ENCODE measurements at regions not wholly inside any gene's neighbourhood (a gene's known extent, or its start where the extent isn't known, plus 50 kb on each side); places are given as distances from the start of the nearest gene placed in this dataset.
"Not testable (repeated sequence)": the region's sequence is repeated elsewhere in the genome, so short reads cannot be mapped to it uniquely, and the experiment has no call there.

- DNase-seq, result no peak
Observed at GRCh38 chr13:72571191-72571590, 156.2 kb downstream of the MZT1 start.

GRCh38 chr13:72570019-72570418, 157.4 kb downstream of the MZT1 start:
- DNase-seq, result no peak

- no peak for DNase-seq
Observed at GRCh38 chr13:72567566-72567965, 159.9 kb downstream of the MZT1 start.

GRCh38 chr13:72566526-72566925, 160.9 kb downstream of the MZT1 start:
- DNase-seq, result no peak

GRCh38 chr13:72565893-72566292, 161.5 kb downstream of the MZT1 start:
- no peak for DNase-seq

GRCh38 chr13:72562686-72563085, 164.7 kb downstream of the MZT1 start:
- DNase-seq, result no peak

- DNase-seq, result no peak
Observed at GRCh38 chr13:72561791-72562190, 165.6 kb downstream of the MZT1 start.

- DNase-seq, result no peak
Observed at GRCh38 chr13:72559716-72560115, 167.7 kb downstream of the MZT1 start.

GRCh38 chr13:72556945-72557344, 170.5 kb downstream of the MZT1 start:
- no peak for DNase-seq

- DNase-seq, result no peak
Observed at GRCh38 chr13:72555601-72556000, 171.8 kb downstream of the MZT1 start.

GRCh38 chr13:72552731-72553130, 174.7 kb downstream of the MZT1 start:
- DNase-seq, result no peak

GRCh38 chr13:72545895-72546294, 181.5 kb downstream of the MZT1 start:
- DNase-seq, result not testable (repeated sequence)

GRCh38 chr13:72545030-72545719, 182.3 kb downstream of the MZT1 start:
- DNase-seq, result no peak

GRCh38 chr13:72544042-72544441, 183.4 kb downstream of the MZT1 start:
- no peak for DNase-seq

- no peak for DNase-seq
Observed at GRCh38 chr13:72542241-72542640, 185.2 kb downstream of the MZT1 start.

GRCh38 chr13:72541674-72542073, 185.8 kb downstream of the MZT1 start:
- no peak for DNase-seq

- no peak for DNase-seq
Observed at GRCh38 chr13:72540881-72541280, 186.5 kb downstream of the MZT1 start.

GRCh38 chr13:72539925-72540324, 187.5 kb downstream of the MZT1 start:
- DNase-seq, result no peak

- DNase-seq, result no peak
Observed at GRCh38 chr13:72537782-72538181, 189.6 kb downstream of the MZT1 start.

- no peak for DNase-seq
Observed at GRCh38 chr13:72537395-72537780, 190.0 kb downstream of the MZT1 start.

GRCh38 chr13:72536714-72537394, 190.6 kb downstream of the MZT1 start:
- DNase-seq, result no peak

- DNase-seq, result no peak
Observed at GRCh38 chr13:72534951-72535640, 192.3 kb downstream of the MZT1 start.

- DNase-seq, result no peak
Observed at GRCh38 chr13:72530471-72530870, 197.0 kb downstream of the MZT1 start.

GRCh38 chr13:72527333-72527732, 200.1 kb downstream of the MZT1 start:
- DNase-seq, result no peak

All from activated T-cell treated with anti-CD3 and anti-CD28 coated beads, Interleukin-2, amount 50 U/mL, for 1 hour (primary cell).